PC-9 (cell line): ENCODE measurements at regions not wholly inside any gene's neighbourhood (a gene's known extent, or its start where the extent isn't known, plus 50 kb on each side); places are given as distances from the start of the nearest gene placed in this dataset.

ENCODE experiments used
- BruUV-seq: library from RNA; stranded (reverse); fragments of 400-500 nt; replicated peaks from 2 replicates; lab custom pipeline; 2021; lab: Mats Ljungman, UMichigan
- CTCF ChIA-PET: fragments of 300-600 bp; sonication (Branson Sonifier 250); formaldehyde crosslinking; loops from one replicate; lab custom pipeline; 2022; ENCODE audit warnings: antibody characterized with exemption; lab: Charles Lee
- POLR2A ChIA-PET: fragments of 300-600 bp; sonication (Branson Sonifier 250); formaldehyde crosslinking; loops from one replicate; lab custom pipeline; 2022; ENCODE audit warnings: antibody characterized with exemption; ENCODE audit not compliant: unreplicated experiment; lab: Charles Lee
- DNase-seq, 2 experiments: peaks; one replicate each; pipeline versions ENCODE4 v3.0.0 to v3.0.0-alpha.2; 2015 to 2022; ENCODE audit warnings: mixed read lengths in 1 of 2
- H2AFZ ChIP-seq: fragments of 200-600 bp; sonication (generic); 2 replicates; pipeline ENCODE4 v1.8.1; 2017; ENCODE audit warnings: antibody characterized with exemption
- H3F3A ChIP-seq: fragments of 200-600 bp; sonication (generic); 2 replicates; pipeline ENCODE4 v1.8.1; 2017; ENCODE audit warnings: antibody characterized with exemption, mild to moderate bottlenecking, low read depth; ENCODE audit not compliant: insufficient read depth
- H3K27ac ChIP-seq: fragments of 200-600 bp; sonication (generic); 2 replicates; pipeline ENCODE4 v1.6.1; 2016; ENCODE audit warnings: mixed run types
- H3K27me3 ChIP-seq: fragments of 200-600 bp; sonication (generic); 2 replicates; pipeline ENCODE4 v1.6.1; 2016; ENCODE audit warnings: low read depth, mixed run types; ENCODE audit not compliant: insufficient read depth
- H3K36me3 ChIP-seq: fragments of 200-600 bp; sonication (generic); 2 replicates; pipeline ENCODE4 v1.6.1; 2016; ENCODE audit warnings: low read depth, mixed run types
- H3K4me1 ChIP-seq: fragments of 200-600 bp; sonication (generic); replicated peaks from 2 replicates; pipeline ENCODE4 v1.6.1; 2016; ENCODE audit warnings: mixed run types; ENCODE audit not compliant: insufficient read depth
- H3K4me2 ChIP-seq: fragments of 200-600 bp; sonication (generic); 2 replicates; pipeline ENCODE4 v1.6.1; 2017; ENCODE audit warnings: mixed run types
- H3K4me3 ChIP-seq: fragments of 200-600 bp; sonication (generic); 2 replicates; pipeline ENCODE4 v1.6.1; 2016; ENCODE audit warnings: mixed run types
- H3K79me2 ChIP-seq: fragments of 200-600 bp; sonication (generic); 2 replicates; pipeline ENCODE4 v1.6.1; 2017; ENCODE audit warnings: low read depth, mixed run types
- H3K9me2 ChIP-seq: fragments of 200-600 bp; sonication (generic); 2 replicates; pipeline ENCODE4 v1.8.1; 2017; ENCODE audit warnings: mild to moderate bottlenecking; ENCODE audit not compliant: insufficient read depth
- H3K9me3 ChIP-seq: fragments of 200-600 bp; sonication (generic); 2 replicates; pipeline ENCODE4 v1.8.1; 2016; ENCODE audit warnings: low read depth; ENCODE audit not compliant: insufficient read depth
- H4K20me1 ChIP-seq: fragments of 200-600 bp; sonication (generic); 2 replicates; pipeline ENCODE4 v1.8.1; 2017; ENCODE audit not compliant: insufficient read depth
- CTCF ChIP-seq: fragments of 200-600 bp; sonication (generic); conservative IDR thresholded peaks from 2 replicates; pipeline ENCODE4 v1.6.1; 2017; ENCODE audit warnings: mixed run types, antibody characterized with exemption, mild to moderate bottlenecking, moderate library complexity
- EZH2 ChIP-seq: fragments of 200-600 bp; sonication (generic); IDR thresholded peaks from 2 replicates; pipeline ENCODE4 v1.8.0; 2017; ENCODE audit warnings: antibody characterized with exemption, low read depth
- intact Hi-C: fragments of 100-400 bp; cut with micrococcal nuclease; formaldehyde crosslinking; loops from one replicate; pipeline ENCODE4 v1.10.0; 2022; ENCODE audit not compliant: unreplicated experiment

DNA sequence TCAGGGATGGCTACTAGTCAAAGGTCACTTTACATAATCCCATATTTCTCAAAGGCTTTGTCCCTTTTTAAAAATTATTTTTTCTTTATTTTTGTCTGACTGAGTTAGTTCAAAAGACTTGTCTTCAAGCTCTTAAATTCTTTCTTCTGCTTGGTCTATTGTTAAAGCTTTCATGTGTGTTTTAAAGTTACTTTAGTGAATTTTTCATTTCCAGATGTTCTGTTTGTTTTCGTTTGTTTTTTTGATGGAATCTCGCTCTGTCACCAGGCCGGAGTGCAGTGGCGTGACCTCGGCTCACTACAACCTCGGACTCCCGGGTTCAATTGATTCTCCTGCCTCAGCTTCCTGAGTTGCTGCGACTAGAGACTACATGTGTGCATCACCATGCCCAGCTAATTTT, 55.0 kb upstream of the SNCAIP start:
- H3K4me2 ChIP-seq: no peak overlapping the region
- no peaks in the 10 kb centered on the region for H3K27me3 ChIP-seq
- CTCF ChIA-PET: no interaction called here
- H3K9me2 ChIP-seq: no peaks in the 10 kb centered on the region
- intact Hi-C loops: no loop called here
- no peaks in the 10 kb centered on the region for H3K9me3 ChIP-seq
- no peak for TF ChIP-seq CTCF
- TF ChIP-seq EZH2: no peak
- no peaks in the 10 kb centered on the region for H3K79me2 ChIP-seq
- no peak for DNase-seq
- no peak overlapping the region for H2AFZ ChIP-seq
- POLR2A ChIA-PET: no interaction called here
- no peak overlapping the region for H3K4me3 ChIP-seq
- no TSS peak for BruUV-seq
- no peaks in the 10 kb centered on the region for H3F3A ChIP-seq
- H3K27ac ChIP-seq: no peak overlapping the region
- no peaks in the 10 kb centered on the region for H3K36me3 ChIP-seq
- H4K20me1 ChIP-seq: no peaks in the 10 kb centered on the region
- H3K4me1 ChIP-seq: no peaks in the 10 kb centered on the region

DNA sequence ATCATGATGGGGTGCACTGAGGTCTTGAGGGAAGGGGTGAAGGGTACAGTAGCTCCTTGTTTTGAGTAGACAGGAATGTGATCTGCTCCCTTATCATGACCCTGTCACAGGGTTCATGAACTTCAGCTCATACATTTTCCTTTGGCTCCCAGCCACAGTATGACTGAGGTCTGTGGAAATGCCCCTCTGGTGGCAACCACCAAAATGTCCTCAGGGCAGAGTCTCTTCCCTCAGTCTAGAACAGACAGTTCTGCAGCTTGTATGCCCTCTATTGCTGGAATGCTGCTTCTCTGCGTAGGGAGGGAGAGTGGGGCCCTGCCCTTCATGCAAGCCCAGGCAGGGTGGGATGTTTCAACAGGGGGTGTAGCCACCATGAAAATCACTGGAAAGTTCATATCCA, 53.8 kb upstream of the SNCAIP start:
- ChIA-PET CTCF (no interaction called here), POLR2A (no interaction called here)
- H3K9me3 ChIP-seq: no peaks in the 10 kb centered on the region
- no peak for TF ChIP-seq EZH2
- TF ChIP-seq CTCF: no peak
- no peaks in the 10 kb centered on the region for H4K20me1 ChIP-seq
- no peak for DNase-seq
- H3K27me3 ChIP-seq: no peaks in the 10 kb centered on the region
- H3F3A ChIP-seq: no peaks in the 10 kb centered on the region
- H3K27ac ChIP-seq: no peak overlapping the region
- H3K9me2 ChIP-seq: no peaks in the 10 kb centered on the region
- intact Hi-C loops: no loop called here
- BruUV-seq: no TSS peak
- no peak overlapping the region for H2AFZ ChIP-seq
- H3K4me1 ChIP-seq: no peaks in the 10 kb centered on the region
- no peaks in the 10 kb centered on the region for H3K79me2 ChIP-seq
- no peak overlapping the region for H3K4me2 ChIP-seq
- no peak overlapping the region for H3K4me3 ChIP-seq
- no peaks in the 10 kb centered on the region for H3K36me3 ChIP-seq

DNA sequence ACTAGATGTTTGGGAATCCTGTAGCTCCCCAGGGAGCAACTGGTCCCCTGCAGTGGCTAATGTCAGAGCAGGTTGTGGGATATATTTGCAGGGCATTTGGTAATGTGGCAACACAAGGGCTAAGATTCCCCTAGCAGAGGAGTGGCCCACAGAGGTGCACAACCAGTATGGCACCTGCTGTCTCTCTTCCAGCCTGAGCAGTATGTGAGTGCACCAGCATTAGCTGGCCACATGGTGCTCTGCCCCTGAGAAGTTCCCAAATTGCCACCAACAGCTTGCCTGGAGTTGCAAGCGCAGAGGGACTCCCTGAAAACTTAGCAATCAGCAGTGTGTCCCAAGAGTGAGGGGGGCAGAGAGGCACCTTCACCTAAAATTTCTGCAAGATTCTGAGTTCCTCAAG, 53.2 kb upstream of the SNCAIP start:
- Histone ChIP-seq H3K27ac (no peak overlapping the region), H3K27me3 (no peaks in the 10 kb centered on the region), H4K20me1 (no peaks in the 10 kb centered on the region), H3K4me3 (no peak overlapping the region), H3F3A (no peaks in the 10 kb centered on the region), H3K9me2 (no peaks in the 10 kb centered on the region), H3K4me1 (no peaks in the 10 kb centered on the region), H3K4me2 (no peak overlapping the region), H3K36me3 (no peaks in the 10 kb centered on the region), H3K9me3 (no peaks in the 10 kb centered on the region), H3K79me2 (no peaks in the 10 kb centered on the region), H2AFZ (no peak overlapping the region)
- CTCF ChIA-PET: no interaction called here
- no TSS peak for BruUV-seq
- TF ChIP-seq CTCF: no peak
- no peak for TF ChIP-seq EZH2
- POLR2A ChIA-PET: no interaction called here
- intact Hi-C loops: no loop called here
- no peak for DNase-seq
